ENCODE measurements at regions not wholly inside any gene's neighbourhood (a gene's known extent, or its start where the extent isn't known, plus 50 kb on each side); places are given as distances from the start of the nearest gene placed in this dataset.
A peak's percentile ranks its signal among the peaks of the same experiment; 100 is the strongest.

GRCh38 chr12:124105546-124105945 is 132.5 kb downstream of the ZNF664 start:
- Histone ChIP-seq H2AFZ (ENCODE audit: low read depth, low read length) (peak overlapping the region; percentile 88), H3K27me3 (ENCODE audit: control insufficient read depth in 2 of 2, insufficient read depth in 2 of 2, low read length in 2 of 2) (peaks cover 5 to 21% of the 10 kb centered on the region in 2 experiments; a peak in 3 of 5 replicates), H3K36me3 (ENCODE audit: control insufficient read depth, insufficient read depth, low read length) (no peaks in the 10 kb centered on the region), H3K9me1 (ENCODE audit: control insufficient read depth, insufficient read depth, low read length) (no peaks in the 10 kb centered on the region), H3K9ac (ENCODE audit: insufficient read depth in 1 of 2, low read depth in 2 of 2, low read length in 2 of 2) (no peak overlapping the region; a peak in 1 of 4 replicates), H3K4me2 (ENCODE audit: insufficient read depth, low read length) (peak overlapping the region; percentile 55), H3K79me2 (ENCODE audit: control insufficient read depth, insufficient read depth, low read length) (no peaks in the 10 kb centered on the region), H3K9me3 (replicated peaks; ENCODE audit: control insufficient read depth, insufficient read depth, low read depth, low read length) (no peaks in the 10 kb centered on the region; the same call in 1 of the 2 replicates), H3K4me1 (replicated peaks in 1 of 2; ENCODE audit: control insufficient read depth in 2 of 2, insufficient read depth in 2 of 2, low read length in 2 of 2) (no peaks in the 10 kb centered on the region; a peak in 1 of 5 replicates), H3K4me3 (peak overlapping the region; percentile 3; the same call in 1 of the 2 replicates), H3K27ac (ENCODE audit: extremely low read depth, low read depth, low read length) (no peak overlapping the region), H4K20me1 (replicated peaks; ENCODE audit: control insufficient read depth, insufficient read depth, low read length) (no peaks in the 10 kb centered on the region)
- FAIRE-seq (no peak), DNase-seq (ENCODE audit: extremely low read depth in 1 of 4, low spot score in 3 of 4) (no peak), ATAC-seq (no peak)
- intact Hi-C loops (cut with micrococcal nuclease) = no loop called here
- in situ Hi-C loops (cut with MboI) = no loop called here
- no peak for TF ChIP-seq ZNF589 (CRISPR knock-in tag; IDR thresholded peaks at IDR 0.05; ENCODE audit: low read depth)
- TF ChIP-seq YY1 (IDR thresholded peaks at IDR 0.05; ENCODE audit: borderline replicate concordance in 1 of 3, control insufficient read depth in 1 of 3, extremely low read depth in 1 of 3, insufficient read depth in 3 of 3, insufficient read length in 1 of 3, insufficient replicate concordance in 2 of 3, low read depth in 1 of 3, low read length in 2 of 3) = peak; percentile 49 to 88 (median 70)
- TF ChIP-seq TAF7 (tag; IDR thresholded peaks at IDR 0.05) = 0 out of 2 replicates have a peak, but pooled peaks have one; percentile 19
- POLR2A ChIA-PET = interaction anchor here (1.5 kb wide), 1 partner anchor 85 kb away, joined by 3 read pairs; no protein-coding TSS in a partner anchor
- CTCF ChIA-PET (ENCODE audit: low intra/inter-chr PET ratio) = no interaction called here
- WGBS (ENCODE audit: insufficient coverage, low coverage, missing lambda C conversion rate) = 16% methylated on average over 14 of the region's 14 CpGs
- no TSS peak for BruUV-seq (replicated peaks)

- peaks cover 3 to 19% of the 10 kb centered on the region in 2 experiments; a peak in 3 of 5 replicates for H3K27me3 ChIP-seq (ENCODE audit: control insufficient read depth in 2 of 2, insufficient read depth in 2 of 2, low read length in 2 of 2)
- FAIRE-seq (no peak), ATAC-seq (no peak), DNase-seq (ENCODE audit: extremely low read depth in 1 of 4, low spot score in 3 of 4) (no peak)
- H3K27ac ChIP-seq (ENCODE audit: extremely low read depth, low read depth, low read length) = no peak overlapping the region
- in situ Hi-C loops (cut with MboI) = no loop called here
- H2AFZ ChIP-seq (ENCODE audit: low read depth, low read length) = no peak overlapping the region
- H3K9me3 ChIP-seq (replicated peaks; ENCODE audit: control insufficient read depth, insufficient read depth, low read depth, low read length) = no peaks in the 10 kb centered on the region; the same call in 1 of the 2 replicates
- WGBS (ENCODE audit: insufficient coverage, low coverage, missing lambda C conversion rate) = 5% methylated on average over 4 of the region's 4 CpGs
- H3K4me3 ChIP-seq = no peak overlapping the region
- no peak overlapping the region for H3K4me2 ChIP-seq (ENCODE audit: insufficient read depth, low read length)
- no peaks in the 10 kb centered on the region for H3K79me2 ChIP-seq (ENCODE audit: control insufficient read depth, insufficient read depth, low read length)
- H3K9ac ChIP-seq (ENCODE audit: insufficient read depth in 1 of 2, low read depth in 2 of 2, low read length in 2 of 2) = no peak overlapping the region
- ChIA-PET POLR2A (no interaction called here), CTCF (ENCODE audit: low intra/inter-chr PET ratio) (no interaction called here)
- BruUV-seq (replicated peaks) = no TSS peak
- TF ChIP-seq MYBL2 (IDR thresholded peaks at IDR 0.05; ENCODE audit: low read depth) (no peak), MYBL2 (CRISPR knock-in tag; IDR thresholded peaks at IDR 0.05; ENCODE audit: borderline replicate concordance) (no peak), CBX5 (IDR thresholded peaks at IDR 0.05; ENCODE audit: borderline replicate concordance, low read depth) (peak; percentile 35; the same call in 1 of the 2 replicates)
- H3K4me1 ChIP-seq (replicated peaks in 1 of 2; ENCODE audit: control insufficient read depth in 2 of 2, insufficient read depth in 2 of 2, low read length in 2 of 2) = no peaks in the 10 kb centered on the region
- intact Hi-C loops (cut with micrococcal nuclease) = no loop called here
- H3K36me3 ChIP-seq (ENCODE audit: control insufficient read depth, insufficient read depth, low read length) = no peaks in the 10 kb centered on the region
- H4K20me1 ChIP-seq (replicated peaks; ENCODE audit: control insufficient read depth, insufficient read depth, low read length) = no peaks in the 10 kb centered on the region
- no peaks in the 10 kb centered on the region for H3K9me1 ChIP-seq (ENCODE audit: control insufficient read depth, insufficient read depth, low read length)
Measured at GRCh38 chr12:124107351-124107750, 134.3 kb downstream of the ZNF664 start.
